HepG2 (cell line): ENCODE measurements at regions not wholly inside any gene's neighbourhood (a gene's known extent, or its start where the extent isn't known, plus 50 kb on each side); places are given as distances from the start of the nearest gene placed in this dataset.

Experiments used
- ATAC-seq: fragments of 200-7000 bp; cut with Tn5 transposase; 3 replicates; pipeline ENCODE4 v1.9.1; 2020; ENCODE audit warnings: mild to moderate bottlenecking, moderate library complexity
- BruUV-seq: library from RNA; stranded (reverse); fragments of 400-500 nt; replicated peaks from 2 replicates; lab custom pipeline; 2021; lab: Mats Ljungman, UMichigan
- CTCF ChIA-PET: fragments of 300-600 bp; formaldehyde crosslinking; extraction: SDS; loops from one replicate; lab custom pipeline; 2021; ENCODE audit warnings: low total read pairs, inconsistent platforms, low intra/inter-chr PET ratio; lab: Yijun Ruan, JAX
- POLR2A ChIA-PET: fragments of 350-600 bp; sonication (Branson Sonifier 250); formaldehyde crosslinking; loops from one replicate; lab custom pipeline; 2020; ENCODE audit warnings: antibody characterized with exemption, inconsistent platforms; lab: Yijun Ruan, JAX
- DNase-seq: peaks from one replicate; pipeline ENCODE4 v3.0.0-alpha.2; 2015; ENCODE audit warnings: low spot score
- FAIRE-seq: peaks from 3 replicates; lab custom pipeline; 2011; peaks lifted over from hg19 to GRCh38; lab: Jason Lieb, UNC
- H2AFZ ChIP-seq: one replicate; pipeline ENCODE4 v1.6.1; 2011; ENCODE audit warnings: low read length, inconsistent platforms
- H3K27ac ChIP-seq: fragments of 300-600 bp; 3 replicates; pipeline ENCODE4 v1.8.0; 2011; ENCODE audit warnings: mixed run types, mild to moderate bottlenecking, mixed read lengths, low read length, inconsistent platforms; ENCODE audit not compliant: insufficient read depth; ENCODE audit errors: extremely low read length
- H3K27me3 ChIP-seq, 2 experiments: fragments of 200-600 bp in 1 of 2; 2 replicates in 1 of 2; 3 replicates in 1 of 2; pipeline versions ENCODE4 v1.6.0 to v1.8.0; 2011; ENCODE audit warnings: low read length in 2 of 2, mild to moderate bottlenecking in 2 of 2, moderate library complexity in 2 of 2, inconsistent platforms in 1 of 2; ENCODE audit not compliant: insufficient read depth in 2 of 2, control insufficient read depth in 1 of 2
- H3K36me3 ChIP-seq, 2 experiments: fragments of 200-600 bp in 1 of 2; replicated peaks in 1 of 2; 2 replicates in 1 of 2; 3 replicates in 1 of 2; pipeline versions ENCODE4 v1.5.1 to v1.8.0; 2011; ENCODE audit warnings: low read length in 2 of 2, inconsistent platforms in 1 of 2; ENCODE audit not compliant: insufficient read depth in 2 of 2, control insufficient read depth in 1 of 2
- H3K4me1 ChIP-seq: 2 replicates; pipeline ENCODE4 v1.5.1; 2012; ENCODE audit warnings: low read length, inconsistent platforms; ENCODE audit not compliant: insufficient read depth
- H3K4me2 ChIP-seq: 2 replicates; pipeline ENCODE4 v1.6.0; 2011; ENCODE audit warnings: low read depth, low read length, inconsistent platforms
- H3K4me3 ChIP-seq, 3 experiments: fragments of 200-600 bp in 1 of 3; sonication (generic), shearing (Covaris generic) in 1 of 3; replicated peaks in 1 of 3; 2 replicates each; pipeline ENCODE4 v1.5.1; 2011 to 2016; ENCODE audit warnings: low read length in 3 of 3, inconsistent platforms in 2 of 3, low read depth in 2 of 3, mild to moderate bottlenecking in 2 of 3, control low read depth in 1 of 3, mixed read lengths in 1 of 3; ENCODE audit not compliant: insufficient read depth in 1 of 3
- H3K79me2 ChIP-seq: one replicate; pipeline ENCODE4 v1.6.1; 2011; ENCODE audit warnings: low read length, inconsistent platforms; ENCODE audit not compliant: insufficient read depth
- H3K9ac ChIP-seq: 2 replicates; pipeline ENCODE4 v1.6.0; 2011; ENCODE audit warnings: mild to moderate bottlenecking, low read depth, low read length, inconsistent platforms; ENCODE audit not compliant: insufficient read depth
- H3K9me3 ChIP-seq: 2 replicates; pipeline ENCODE4 v1.5.1; 2012; ENCODE audit warnings: mild to moderate bottlenecking, low read length
- H4K20me1 ChIP-seq: 2 replicates; pipeline ENCODE4 v1.6.0; 2011; ENCODE audit warnings: inconsistent platforms, mild to moderate bottlenecking, low read length, moderate library complexity; ENCODE audit not compliant: insufficient read depth
- DRAP1 ChIP-seq: IDR thresholded peaks from 2 replicates; pipeline ENCODE4 v1.6.1; 2016; ENCODE audit warnings: missing genetic modification reagents, missing compliant biosample characterization
- FOXO1 ChIP-seq: sonication (generic); formaldehyde crosslinking; IDR thresholded peaks from 2 replicates; pipeline ENCODE4 v1.4.0; 2020; ENCODE audit warnings: missing genetic modification reagents
- HOXA7 ChIP-seq: sonication (generic); formaldehyde crosslinking; IDR thresholded peaks from 2 replicates; pipeline ENCODE4 v1.8.1; 2022; ENCODE audit warnings: mild to moderate bottlenecking, missing genetic modification reagents, moderate library complexity
- SRSF4 ChIP-seq: fragments of 200-400 bp; formaldehyde crosslinking; IDR thresholded peaks from one replicate; pipeline ENCODE4 v1.6.1; 2018; ENCODE audit warnings: mild to moderate bottlenecking, low read depth, low read length, moderate library complexity; ENCODE audit not compliant: poor library complexity, severe bottlenecking
- ZBTB40 ChIP-seq, 2 experiments: fragments of 450-650 bp in 1 of 2; sonication (generic) in 1 of 2; formaldehyde crosslinking in 1 of 2; IDR thresholded peaks; 2 replicates each; pipeline versions ENCODE4 v1.6.1 to v1.8.0; 2016 to 2022; ENCODE audit warnings: antibody characterized with exemption in 1 of 2, mild to moderate bottlenecking in 1 of 2, missing genetic modification reagents in 1 of 2
- ZNF737 ChIP-seq: sonication (generic); formaldehyde crosslinking; IDR thresholded peaks from 2 replicates; pipeline ENCODE4 v1.5.0; 2020; ENCODE audit warnings: missing genetic modification reagents, mild to moderate bottlenecking, borderline replicate concordance
- ZNF775 ChIP-seq: sonication (generic); formaldehyde crosslinking; IDR thresholded peaks from 2 replicates; pipeline ENCODE4 v1.4.0; 2020; ENCODE audit warnings: missing genetic modification reagents, mild to moderate bottlenecking, moderate library complexity, borderline replicate concordance
- ZSCAN20 ChIP-seq: sonication (generic); formaldehyde crosslinking; IDR thresholded peaks from 2 replicates; pipeline ENCODE4 v1.4.0; 2020; ENCODE audit warnings: missing genetic modification reagents, mild to moderate bottlenecking, borderline replicate concordance
- WGBS: methylation state at CpG from one replicate; pipeline ENCODE4 v1.1.6; 2017; ENCODE audit warnings: low lambda C conversion rate; 5-methylcytosine and 5-hydroxymethylcytosine counted together
- in situ Hi-C: cut with HindIII; loops from 2 replicates; pipeline ENCODE4 v1.10.0; 2017; ENCODE audit warnings: low pct_unique_long_range_greater_than_20kb; ENCODE audit not compliant: extremely low pct_ligation_motif_present
- intact Hi-C: fragments of 100-400 bp; cut with micrococcal nuclease; formaldehyde crosslinking; loops from one replicate; pipeline ENCODE4 v1.10.0; 2022; ENCODE audit not compliant: unreplicated experiment
- TF ChIP-seq, protein P1 (sequence below), 2 experiments: sonication (generic) in 1 of 2; formaldehyde crosslinking in 1 of 2; IDR thresholded peaks; 2 replicates each; pipeline versions ENCODE4 v1.4.0 to v1.6.1; 2016 to 2020; ENCODE audit warnings: borderline replicate concordance in 1 of 2, low read depth in 1 of 2, mild to moderate bottlenecking in 1 of 2, missing genetic modification reagents in 1 of 2

DNA sequence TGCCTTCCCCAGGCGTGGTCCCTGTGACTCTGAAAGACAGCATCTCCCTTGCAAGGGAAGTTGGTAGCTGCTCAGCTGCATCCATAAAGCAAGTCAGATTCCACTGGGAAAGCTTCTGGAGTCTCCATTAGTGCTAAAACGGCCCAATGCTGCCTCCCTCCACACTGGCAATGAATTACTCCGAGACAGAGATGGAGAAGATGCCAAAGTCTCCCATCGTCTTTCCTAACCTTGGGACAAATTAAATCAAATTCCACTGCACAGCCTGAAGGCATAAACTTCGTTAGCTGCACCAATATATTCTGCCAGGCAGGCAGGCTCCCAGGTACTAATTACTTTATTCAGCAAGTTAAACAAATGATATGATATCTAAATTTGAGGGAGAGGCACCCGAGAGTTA is 106.3 kb upstream of the GJB5 start:
- POLR2A ChIA-PET: no interaction called here
- Histone ChIP-seq H3K27me3 (peaks cover under 1 to 11% of the 10 kb centered on the region in 2 experiments; a peak in 1 of 5 replicates), H3K9ac (no peak overlapping the region), H3K9me3 (no peaks in the 10 kb centered on the region), H3K4me3 (no peak overlapping the region), H3K4me2 (no peak overlapping the region), H4K20me1 (no peaks in the 10 kb centered on the region), H3K36me3 (no peaks in the 10 kb centered on the region), H3K4me1 (no peaks in the 10 kb centered on the region), H2AFZ (no peak overlapping the region), H3K27ac (no peak overlapping the region), H3K79me2 (no peaks in the 10 kb centered on the region)
- no peak for ATAC-seq
- TF ChIP-seq ZNF737 (CRISPR knock-in tag) (no peak), ZSCAN20 (CRISPR knock-in tag) (no peak), SRSF4 (no peak), HOXA7 (no peak), ZBTB40 (IDR thresholded peaks at IDR 0.05) (no peak), ZBTB40 (CRISPR knock-in tag; IDR thresholded peaks at IDR 0.05) (no peak), DRAP1 (CRISPR knock-in tag) (no peak), ZNF775 (CRISPR knock-in tag) (no peak), FOXO1 (CRISPR knock-in tag) (no peak)
- TF ChIP-seq, protein P1, sequence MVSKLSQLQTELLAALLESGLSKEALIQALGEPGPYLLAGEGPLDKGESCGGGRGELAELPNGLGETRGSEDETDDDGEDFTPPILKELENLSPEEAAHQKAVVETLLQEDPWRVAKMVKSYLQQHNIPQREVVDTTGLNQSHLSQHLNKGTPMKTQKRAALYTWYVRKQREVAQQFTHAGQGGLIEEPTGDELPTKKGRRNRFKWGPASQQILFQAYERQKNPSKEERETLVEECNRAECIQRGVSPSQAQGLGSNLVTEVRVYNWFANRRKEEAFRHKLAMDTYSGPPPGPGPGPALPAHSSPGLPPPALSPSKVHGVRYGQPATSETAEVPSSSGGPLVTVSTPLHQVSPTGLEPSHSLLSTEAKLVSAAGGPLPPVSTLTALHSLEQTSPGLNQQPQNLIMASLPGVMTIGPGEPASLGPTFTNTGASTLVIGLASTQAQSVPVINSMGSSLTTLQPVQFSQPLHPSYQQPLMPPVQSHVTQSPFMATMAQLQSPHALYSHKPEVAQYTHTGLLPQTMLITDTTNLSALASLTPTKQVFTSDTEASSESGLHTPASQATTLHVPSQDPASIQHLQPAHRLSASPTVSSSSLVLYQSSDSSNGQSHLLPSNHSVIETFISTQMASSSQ (IDR thresholded peaks at IDR 0.05; ENCODE audit: low read depth): no peak
- TF ChIP-seq, protein P1 (CRISPR knock-in tag; IDR thresholded peaks at IDR 0.05; ENCODE audit: borderline replicate concordance): no peak
- in situ Hi-C loops (no loop called here), intact Hi-C loops (no loop called here)
- BruUV-seq: no TSS peak
- 17% methylated on average over 2 of the region's 6 CpGs for WGBS
- CTCF ChIA-PET: no interaction called here
- no peak for DNase-seq
- FAIRE-seq: no peak
